Esophagus mucosa (tissue), 1 donor: ENCODE measurements at regions not wholly inside any gene's neighbourhood (a gene's known extent, or its start where the extent isn't known, plus 50 kb on each side); places are given as distances from the start of the nearest gene placed in this dataset.
"Not testable (repeated sequence)": the region's sequence is repeated elsewhere in the genome, so short reads cannot be mapped to it uniquely, and the experiment has no call there.

Source experiments
- ATAC-seq: fragments of 200-7000 bp; cut with Tn5 transposase; one replicate; pipeline ENCODE4 v1.9.1; 2020
- donor health status: DM: yes; HTN: yes; CAD: no.

- no peak for ATAC-seq
These were observed 307.7 kb upstream of the MEF2C start for GRCh38 chr5:89190515-89191265.

- ATAC-seq = no peak
These were observed 305.0 kb upstream of the MEF2C start for GRCh38 chr5:89187883-89188465.

- no peak for ATAC-seq
These were observed 304.3 kb upstream of the MEF2C start for GRCh38 chr5:89187268-89187667.

- ATAC-seq = no peak
These were observed 298.6 kb upstream of the MEF2C start for GRCh38 chr5:89181546-89181945.

- ATAC-seq = no peak
These were observed 296.7 kb upstream of the MEF2C start for GRCh38 chr5:89179731-89180130.

- no peak for ATAC-seq
These were observed 295.6 kb upstream of the MEF2C start for GRCh38 chr5:89178541-89178940.

GRCh38 chr5:89173528-89173927 is 290.5 kb upstream of the MEF2C start:
- no peak for ATAC-seq

GRCh38 chr5:89168766-89169165 is 285.8 kb upstream of the MEF2C start:
- no peak for ATAC-seq

GRCh38 chr5:89164703-89165102 is 281.7 kb upstream of the MEF2C start:
- ATAC-seq = not testable (repeated sequence)

- ATAC-seq = no peak
These were observed 273.2 kb upstream of the MEF2C start for GRCh38 chr5:89156226-89156625.

- ATAC-seq = no peak
These were observed 264.0 kb upstream of the MEF2C start for GRCh38 chr5:89147031-89147430.

GRCh38 chr5:89137148-89137547 is 254.2 kb upstream of the MEF2C start:
- ATAC-seq = no peak

- ATAC-seq = no peak
These were observed 251.0 kb upstream of the MEF2C start for GRCh38 chr5:89133975-89134374.

- no peak for ATAC-seq
These were observed 250.1 kb upstream of the MEF2C start for GRCh38 chr5:89133129-89133528.

GRCh38 chr5:89130851-89131250 is 247.9 kb upstream of the MEF2C start:
- ATAC-seq = no peak

GRCh38 chr5:89129941-89130340 is 247.0 kb upstream of the MEF2C start:
- no peak for ATAC-seq

GRCh38 chr5:89128906-89129625 is 246.1 kb upstream of the MEF2C start:
- no peak for ATAC-seq

GRCh38 chr5:89128092-89128491 is 245.1 kb upstream of the MEF2C start:
- no peak for ATAC-seq

- no peak for ATAC-seq
These were observed 244.2 kb upstream of the MEF2C start for GRCh38 chr5:89127191-89127590.

- ATAC-seq = no peak
These were observed 242.4 kb upstream of the MEF2C start for GRCh38 chr5:89125372-89125771.

- ATAC-seq = no peak
These were observed 240.6 kb upstream of the MEF2C start for GRCh38 chr5:89123581-89123980.

GRCh38 chr5:89120719-89121118 is 237.7 kb upstream of the MEF2C start:
- peak; percentile 23 for ATAC-seq

GRCh38 chr5:89117124-89117644 is 234.2 kb upstream of the MEF2C start:
- ATAC-seq = no peak
